ENCODE measurements at regions not wholly inside any gene's neighbourhood (a gene's known extent, or its start where the extent isn't known, plus 50 kb on each side); places are given as distances from the start of the nearest gene placed in this dataset.

GRCh38 chr15:67000896-67001295 lies 64.5 kb upstream of the SMAD3 start:
- TF ChIP-seq CTCF (IDR thresholded peaks at IDR 0.05) (no peak), SP1 (CRISPR knock-in tag; conservative IDR thresholded peaks at IDR 0.05) (no peak), IRF2 (CRISPR knock-in tag; IDR thresholded peaks at IDR 0.05; ENCODE audit: borderline replicate concordance, low read depth) (no peak), NFYB (CRISPR knock-in tag; conservative IDR thresholded peaks at IDR 0.05; ENCODE audit: low read depth) (no peak), CBFB (CRISPR knock-in tag; IDR thresholded peaks at IDR 0.05; ENCODE audit: low read depth) (no peak), ATF3 (CRISPR knock-in tag; conservative IDR thresholded peaks at IDR 0.05) (no peak), FOXK1 (CRISPR knock-in tag; IDR thresholded peaks at IDR 0.05) (no peak), USF2 (CRISPR knock-in tag; IDR thresholded peaks at IDR 0.05) (no peak), ZSCAN18 (CRISPR knock-in tag; IDR thresholded peaks at IDR 0.05) (no peak), E2F5 (CRISPR knock-in tag; IDR thresholded peaks at IDR 0.05) (no peak), ZNF423 (CRISPR knock-in tag; IDR thresholded peaks at IDR 0.05) (no peak), ZNF121 (CRISPR knock-in tag; IDR thresholded peaks at IDR 0.05) (no peak), SMAD3 (CRISPR knock-in tag; IDR thresholded peaks at IDR 0.05; ENCODE audit: borderline replicate concordance) (no peak), RELA (CRISPR knock-in tag; IDR thresholded peaks at IDR 0.05; ENCODE audit: borderline replicate concordance) (no peak)
